ENCODE measurements at regions not wholly inside any gene's neighbourhood (a gene's known extent, or its start where the extent isn't known, plus 50 kb on each side); places are given as distances from the start of the nearest gene placed in this dataset.

- TF ChIP-seq, protein P1, sequence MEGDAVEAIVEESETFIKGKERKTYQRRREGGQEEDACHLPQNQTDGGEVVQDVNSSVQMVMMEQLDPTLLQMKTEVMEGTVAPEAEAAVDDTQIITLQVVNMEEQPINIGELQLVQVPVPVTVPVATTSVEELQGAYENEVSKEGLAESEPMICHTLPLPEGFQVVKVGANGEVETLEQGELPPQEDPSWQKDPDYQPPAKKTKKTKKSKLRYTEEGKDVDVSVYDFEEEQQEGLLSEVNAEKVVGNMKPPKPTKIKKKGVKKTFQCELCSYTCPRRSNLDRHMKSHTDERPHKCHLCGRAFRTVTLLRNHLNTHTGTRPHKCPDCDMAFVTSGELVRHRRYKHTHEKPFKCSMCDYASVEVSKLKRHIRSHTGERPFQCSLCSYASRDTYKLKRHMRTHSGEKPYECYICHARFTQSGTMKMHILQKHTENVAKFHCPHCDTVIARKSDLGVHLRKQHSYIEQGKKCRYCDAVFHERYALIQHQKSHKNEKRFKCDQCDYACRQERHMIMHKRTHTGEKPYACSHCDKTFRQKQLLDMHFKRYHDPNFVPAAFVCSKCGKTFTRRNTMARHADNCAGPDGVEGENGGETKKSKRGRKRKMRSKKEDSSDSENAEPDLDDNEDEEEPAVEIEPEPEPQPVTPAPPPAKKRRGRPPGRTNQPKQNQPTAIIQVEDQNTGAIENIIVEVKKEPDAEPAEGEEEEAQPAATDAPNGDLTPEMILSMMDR (IDR thresholded peaks at IDR 0.05) = no peak
- no peak for TF ChIP-seq POLR2AphosphoS5 (IDR thresholded peaks at IDR 0.05)
Measured at GRCh38 chr13:27338816-27339215, 68.2 kb downstream of the RASL11A start.

Measured in transverse colon (tissue), 4 donors.